NCI-H2029 treated with DMSO at 0.1 percent for 48 hours (cell line): ENCODE measurements at regions not wholly inside any gene's neighbourhood (a gene's known extent, or its start where the extent isn't known, plus 50 kb on each side); places are given as distances from the start of the nearest gene placed in this dataset.

Experiments
- DNase-seq: peaks from one replicate; lab custom pipeline; 2025; lab: John Stamatoyannopoulos, UW

GRCh38 chr12:124686370-124687173, 119.2 kb upstream of the NCOR2 start:
- no peak for DNase-seq

GRCh38 chr12:124685689-124686369, 118.4 kb upstream of the NCOR2 start:
- DNase-seq = no peak

GRCh38 chr12:124684971-124685688, 117.7 kb upstream of the NCOR2 start:
- DNase-seq = no peak

GRCh38 chr12:124684496-124684895, 117.1 kb upstream of the NCOR2 start:
- DNase-seq = no peak

- no peak for DNase-seq
Observed at GRCh38 chr12:124683152-124684124, 116.0 kb upstream of the NCOR2 start.

GRCh38 chr12:124682425-124683151, 115.2 kb upstream of the NCOR2 start:
- no peak for DNase-seq

- DNase-seq = no peak
Observed at GRCh38 chr12:124681779-124682391, 114.5 kb upstream of the NCOR2 start.

GRCh38 chr12:124680863-124681778, 113.7 kb upstream of the NCOR2 start:
- DNase-seq = no peak

GRCh38 chr12:124679533-124680371, 112.3 kb upstream of the NCOR2 start:
- DNase-seq = no peak

GRCh38 chr12:124679047-124679446, 111.6 kb upstream of the NCOR2 start:
- DNase-seq = no peak

GRCh38 chr12:124678421-124678893, 111.0 kb upstream of the NCOR2 start:
- DNase-seq = no peak

GRCh38 chr12:124677552-124678356, 110.3 kb upstream of the NCOR2 start:
- no peak for DNase-seq

GRCh38 chr12:124676714-124677462, 109.5 kb upstream of the NCOR2 start:
- DNase-seq = no peak

- DNase-seq = no peak
Observed at GRCh38 chr12:124675881-124676713, 108.7 kb upstream of the NCOR2 start.

- no peak for DNase-seq
Observed at GRCh38 chr12:124674937-124675336, 107.5 kb upstream of the NCOR2 start.
